Endothelial cell of umbilical vein (primary cell): ENCODE measurements at regions not wholly inside any gene's neighbourhood (a gene's known extent, or its start where the extent isn't known, plus 50 kb on each side); places are given as distances from the start of the nearest gene placed in this dataset.

Experiments
- BruUV-seq: library from RNA; stranded (reverse); fragments of 400-500 nt; replicated peaks from 2 replicates; lab custom pipeline; 2021; lab: Mats Ljungman, UMichigan
- CTCF ChIA-PET: fragments of 300-600, 350-600 bp; sonication (Branson Sonifier 250); formaldehyde crosslinking; loops from one replicate; lab custom pipeline; 2021; ENCODE audit warnings: antibody characterized with exemption, inconsistent platforms; lab: Charles Lee
- POLR2A ChIA-PET: fragments of 300-600, 350-600 bp; sonication (Branson Sonifier 250); formaldehyde crosslinking; loops from one replicate; lab custom pipeline; 2021; ENCODE audit warnings: antibody characterized with exemption, inconsistent platforms; lab: Charles Lee
- DNase-seq: peaks from one replicate; pipeline ENCODE4 v3.0.0-alpha.2; 2011; ENCODE audit warnings: low read depth, low spot score
- FAIRE-seq: peaks from 2 replicates; lab custom pipeline; 2011; peaks lifted over from hg19 to GRCh38; lab: Jason Lieb, UNC
- H2AFZ ChIP-seq: 2 replicates; pipeline ENCODE4 v1.6.0; 2012; ENCODE audit warnings: low read depth, low read length, control low read depth, inconsistent platforms
- H3K27ac ChIP-seq: 2 replicates; pipeline ENCODE4 v1.5.1; 2011; ENCODE audit warnings: low read depth, mild to moderate bottlenecking, control low read depth, low read length, moderate library complexity; ENCODE audit not compliant: insufficient read depth
- H3K27me3 ChIP-seq, 2 experiments: 2 replicates each; pipeline versions ENCODE4 v1.6.0 to v1.6.1; 2011; ENCODE audit warnings: low read length in 2 of 2, mixed read lengths in 1 of 2; ENCODE audit not compliant: control insufficient read depth in 2 of 2, insufficient read depth in 2 of 2
- H3K36me3 ChIP-seq, 2 experiments: 2 replicates in 1 of 2; 3 replicates in 1 of 2; pipeline ENCODE4 v1.5.1; 2011; ENCODE audit warnings: low read length in 2 of 2, mild to moderate bottlenecking in 1 of 2, moderate library complexity in 1 of 2; ENCODE audit not compliant: control insufficient read depth in 2 of 2, insufficient read depth in 2 of 2; ENCODE audit errors: extremely low read depth in 1 of 2
- H3K4me1 ChIP-seq: 3 replicates; pipeline ENCODE4 v1.5.1; 2011; ENCODE audit warnings: mild to moderate bottlenecking, low read length; ENCODE audit not compliant: control insufficient read depth, insufficient read depth; ENCODE audit errors: extremely low read depth
- H3K4me2 ChIP-seq: 2 replicates; pipeline ENCODE4 v1.6.1; 2011; ENCODE audit warnings: low read length, control low read depth, mixed read lengths; ENCODE audit not compliant: insufficient read depth
- H3K4me3 ChIP-seq, 3 experiments: fragments of 200-600 bp in 1 of 3; sonication (generic), shearing (Covaris generic) in 1 of 3; replicated peaks in 1 of 3; 2 replicates each; pipeline ENCODE4 v1.5.1; 2011 to 2016; ENCODE audit warnings: control low read depth in 3 of 3, low read length in 3 of 3, mild to moderate bottlenecking in 2 of 3, inconsistent platforms in 1 of 3, low read depth in 1 of 3, moderate library complexity in 1 of 3; ENCODE audit not compliant: insufficient read depth in 1 of 3
- H3K79me2 ChIP-seq: 2 replicates; pipeline ENCODE4 v1.6.0; 2012; ENCODE audit warnings: low read length, inconsistent platforms; ENCODE audit not compliant: control insufficient read depth, insufficient read depth
- H3K9ac ChIP-seq: replicated peaks from 2 replicates; pipeline ENCODE3; 2011; ENCODE audit warnings: low read length, control low read depth; ENCODE audit not compliant: insufficient read depth; ENCODE audit errors: extremely low read depth
- H3K9me1 ChIP-seq: replicated peaks from 3 replicates; pipeline ENCODE4 v1.6.0; 2011; ENCODE audit warnings: mild to moderate bottlenecking, low read length; ENCODE audit not compliant: control insufficient read depth, insufficient read depth; ENCODE audit errors: extremely low read depth
- H3K9me3 ChIP-seq: replicated peaks from 2 replicates; pipeline ENCODE4 v1.5.1; 2012; ENCODE audit warnings: low read length, inconsistent platforms; ENCODE audit not compliant: control insufficient read depth, insufficient read depth
- H4K20me1 ChIP-seq: replicated peaks from 2 replicates; pipeline ENCODE3; 2011; ENCODE audit warnings: mild to moderate bottlenecking, low read length; ENCODE audit not compliant: control insufficient read depth, insufficient read depth; ENCODE audit errors: extremely low read depth
- CTCF ChIP-seq, 2 donors: IDR thresholded peaks; 1 replicate in 1 of 2; 2 replicates in 1 of 2; pipeline ENCODE4 v1.5.1; 2011; ENCODE audit warnings: low read length in 2 of 2, mild to moderate bottlenecking in 2 of 2, moderate library complexity in 2 of 2, control low read depth in 1 of 2, inconsistent platforms in 1 of 2, low read depth in 1 of 2; ENCODE audit not compliant: insufficient read depth in 1 of 2; ENCODE audit errors: extremely low read depth in 1 of 2
- EZH2 ChIP-seq: IDR thresholded peaks from 2 replicates; pipeline ENCODE4 v1.6.1; 2012; ENCODE audit warnings: borderline replicate concordance, low read depth, mild to moderate bottlenecking, moderate library complexity, low read length, inconsistent platforms; ENCODE audit not compliant: severe bottlenecking
- FOS ChIP-seq: IDR thresholded peaks from 2 replicates; pipeline ENCODE4 v1.6.1; 2011; ENCODE audit warnings: mild to moderate bottlenecking, low read length, moderate library complexity, borderline replicate concordance; ENCODE audit not compliant: insufficient read depth
- GATA2 ChIP-seq: IDR thresholded peaks from 2 replicates; pipeline ENCODE4 v1.7.0; 2011; ENCODE audit warnings: low read depth, mild to moderate bottlenecking, moderate library complexity, mixed read lengths, low read length; ENCODE audit not compliant: insufficient read length, insufficient read depth
- JUN ChIP-seq: IDR thresholded peaks from 2 replicates; pipeline ENCODE4 v1.6.1; 2011; ENCODE audit warnings: borderline replicate concordance, low read depth; ENCODE audit not compliant: insufficient read length, insufficient read depth
- MAX ChIP-seq: IDR thresholded peaks from 2 replicates; pipeline ENCODE4 v1.6.1; 2011; ENCODE audit not compliant: insufficient read depth, insufficient read length
- MYC ChIP-seq: IDR thresholded peaks from one replicate; pipeline ENCODE4 v1.6.1; 2011; ENCODE audit warnings: mild to moderate bottlenecking, low read depth, low read length
- POLR2A ChIP-seq: IDR thresholded peaks from 2 replicates; pipeline ENCODE4 v1.6.1; 2012; ENCODE audit warnings: low read depth, mild to moderate bottlenecking, control low read depth, low read length
- POLR2AphosphoS5 ChIP-seq: IDR thresholded peaks from 2 replicates; pipeline ENCODE4 v1.6.1; 2012; ENCODE audit warnings: low read depth, mild to moderate bottlenecking, control low read depth, low read length, moderate library complexity; ENCODE audit not compliant: insufficient read depth
- dilution Hi-C: fragments of 300-500 bp; cut with MboI; formaldehyde crosslinking; loops from one replicate; pipeline ENCODE4 v1.15.0; 2019; ENCODE audit warnings: low sequenced_read_pairs; ENCODE audit not compliant: extremely low pct_ligation_motif_present
- intact Hi-C: fragments of 100-400 bp; cut with micrococcal nuclease; formaldehyde crosslinking; loops from one replicate; pipeline ENCODE4 v1.10.0; 2022

GRCh38 chr4:164138521-164138920, 615.4 kb upstream of the SMIM31 start:
- TF ChIP-seq POLR2A, result no peak
- no peak for TF ChIP-seq MAX
- TF ChIP-seq FOS, result no peak
- no peak for TF ChIP-seq MYC
- TF ChIP-seq CTCF (IDR thresholded peaks at IDR 0.05; ENCODE audit: extremely low read depth in 1 of 2, insufficient read depth in 1 of 2, low read depth in 1 of 2, low read length in 2 of 2), result no peak
- no peak for TF ChIP-seq GATA2
- TF ChIP-seq POLR2AphosphoS5, result no peak
- TF ChIP-seq JUN, result no peak
- TF ChIP-seq EZH2, result no peak
- intact Hi-C loops, result no loop called here
- CTCF ChIA-PET, result no interaction called here

More at GRCh38 chr4:164138521-164138920, 615.4 kb upstream of the SMIM31 start:
- no peak overlapping the region for H3K27ac ChIP-seq
- no peaks in the 10 kb centered on the region for H4K20me1 ChIP-seq
- no peak for DNase-seq
- POLR2A ChIA-PET, result no interaction called here
- no peak overlapping the region for H3K4me2 ChIP-seq
- H3K9me3 ChIP-seq, result peaks cover 7% of the 10 kb centered on the region
- no peaks in the 10 kb centered on the region for H3K27me3 ChIP-seq
- no peak for FAIRE-seq
- H3K4me3 ChIP-seq, result no peak overlapping the region
- H3K9me1 ChIP-seq, result no peaks in the 10 kb centered on the region
- H3K9ac ChIP-seq, result no peak overlapping the region
- no peaks in the 10 kb centered on the region for H3K4me1 ChIP-seq
- no peaks in the 10 kb centered on the region for H3K79me2 ChIP-seq
- H2AFZ ChIP-seq, result no peak overlapping the region
- dilution Hi-C loops, result no loop called here
- BruUV-seq, result no TSS peak
- no peaks in the 10 kb centered on the region for H3K36me3 ChIP-seq
